ENCODE measurements at regions not wholly inside any gene's neighbourhood (a gene's known extent, or its start where the extent isn't known, plus 50 kb on each side); places are given as distances from the start of the nearest gene placed in this dataset.
"Not testable (repeated sequence)": the region's sequence is repeated elsewhere in the genome, so short reads cannot be mapped to it uniquely, and the experiment has no call there.

DNA sequence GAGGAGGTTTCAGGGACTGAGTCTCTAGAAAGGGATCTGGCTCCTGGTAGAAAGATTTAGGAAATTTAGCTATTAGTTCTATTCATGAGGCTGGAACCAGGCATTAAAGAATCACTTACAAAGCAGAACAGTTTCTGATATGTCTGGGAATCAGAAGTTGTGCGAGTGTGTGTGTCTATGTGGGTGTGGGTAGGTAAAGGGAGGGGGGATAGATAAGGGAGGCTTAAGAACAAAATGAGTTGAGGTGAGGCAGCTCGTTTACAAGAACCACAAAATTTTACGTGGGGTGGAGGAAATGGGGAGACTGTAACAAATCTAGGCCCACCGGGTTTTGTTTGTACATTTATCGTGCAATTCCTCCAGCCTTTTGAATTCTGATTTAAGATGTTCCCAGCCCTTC is 90.7 kb downstream of the SAMD9 start:
- TF ChIP-seq, protein P1, sequence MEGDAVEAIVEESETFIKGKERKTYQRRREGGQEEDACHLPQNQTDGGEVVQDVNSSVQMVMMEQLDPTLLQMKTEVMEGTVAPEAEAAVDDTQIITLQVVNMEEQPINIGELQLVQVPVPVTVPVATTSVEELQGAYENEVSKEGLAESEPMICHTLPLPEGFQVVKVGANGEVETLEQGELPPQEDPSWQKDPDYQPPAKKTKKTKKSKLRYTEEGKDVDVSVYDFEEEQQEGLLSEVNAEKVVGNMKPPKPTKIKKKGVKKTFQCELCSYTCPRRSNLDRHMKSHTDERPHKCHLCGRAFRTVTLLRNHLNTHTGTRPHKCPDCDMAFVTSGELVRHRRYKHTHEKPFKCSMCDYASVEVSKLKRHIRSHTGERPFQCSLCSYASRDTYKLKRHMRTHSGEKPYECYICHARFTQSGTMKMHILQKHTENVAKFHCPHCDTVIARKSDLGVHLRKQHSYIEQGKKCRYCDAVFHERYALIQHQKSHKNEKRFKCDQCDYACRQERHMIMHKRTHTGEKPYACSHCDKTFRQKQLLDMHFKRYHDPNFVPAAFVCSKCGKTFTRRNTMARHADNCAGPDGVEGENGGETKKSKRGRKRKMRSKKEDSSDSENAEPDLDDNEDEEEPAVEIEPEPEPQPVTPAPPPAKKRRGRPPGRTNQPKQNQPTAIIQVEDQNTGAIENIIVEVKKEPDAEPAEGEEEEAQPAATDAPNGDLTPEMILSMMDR (IDR thresholded peaks at IDR 0.05) = no peak
- Histone ChIP-seq H3K27me3 (no peaks in the 10 kb centered on the region), H3K4me1 (no peaks in the 10 kb centered on the region), H3K9me3 (peaks cover 0 to 14% of the 10 kb centered on the region in 2 donors), H3K4me3 (no peak overlapping the region), H3K36me3 (no peaks in the 10 kb centered on the region), H3K27ac (no peak overlapping the region)
- intact Hi-C loops (cut with DNase I) = no loop called here
- DNase-seq (no peak), ATAC-seq (no peak)

- no peaks in the 10 kb centered on the region for H3K36me3 ChIP-seq
- TF ChIP-seq, protein P1 (IDR thresholded peaks at IDR 0.05) = no peak
- H3K27ac ChIP-seq = no peak overlapping the region
- ATAC-seq (no peak), DNase-seq (no peak)
- H3K9me3 ChIP-seq = peaks cover 0 to 8% of the 10 kb centered on the region in 2 donors
- no peaks in the 10 kb centered on the region for H3K4me1 ChIP-seq
- intact Hi-C loops (cut with DNase I) = no loop called here
- no peaks in the 10 kb centered on the region for H3K27me3 ChIP-seq
- H3K4me3 ChIP-seq = no peak overlapping the region
Observed at GRCh38 chr7:93026425-93026824, 91.4 kb downstream of the SAMD9 start.

- TF ChIP-seq, protein P1 (IDR thresholded peaks at IDR 0.05) = no peak
- Histone ChIP-seq H3K4me3 (no peak overlapping the region), H3K4me1 (no peaks in the 10 kb centered on the region), H3K9me3 (no peaks in the 10 kb centered on the region), H3K27ac (no peak overlapping the region), H3K36me3 (no peaks in the 10 kb centered on the region), H3K27me3 (no peaks in the 10 kb centered on the region)
- ATAC-seq = no peak
- DNase-seq = no peak
- intact Hi-C loops (cut with DNase I) = no loop called here
Observed at GRCh38 chr7:93025389-93025788, 92.4 kb downstream of the SAMD9 start.

GRCh38 chr7:93022931-93023478 is 94.8 kb downstream of the SAMD9 start:
- H3K4me1 ChIP-seq; H3K27ac ChIP-seq; H3K36me3 ChIP-seq; H3K9me3 ChIP-seq; ATAC-seq; H3K4me3 ChIP-seq; H3K27me3 ChIP-seq; intact Hi-C loops (cut with DNase I); DNase-seq: not testable (repeated sequence)

DNA sequence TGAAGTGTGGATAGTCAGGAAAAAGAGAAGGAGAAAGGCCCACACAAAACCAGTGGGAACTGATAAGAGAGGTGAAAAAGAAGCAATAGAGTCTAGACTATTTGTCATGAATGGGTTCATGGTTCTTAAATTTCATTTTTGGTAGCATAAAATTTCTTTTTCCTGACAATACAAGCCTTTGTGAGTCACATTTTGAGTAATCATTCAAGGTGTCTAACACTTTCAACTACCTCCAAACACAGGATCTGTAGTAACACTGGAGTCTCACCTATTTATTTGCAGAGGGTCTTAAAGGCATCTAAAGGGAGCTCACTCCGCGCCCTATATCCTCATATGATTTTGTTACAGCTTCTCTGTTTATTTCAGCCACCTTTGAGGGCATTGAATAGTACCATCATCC is 96.0 kb downstream of the SAMD9 start:
- ATAC-seq = no peak
- Histone ChIP-seq H3K36me3 (no peaks in the 10 kb centered on the region), H3K4me1 (no peaks in the 10 kb centered on the region), H3K9me3 (no peaks in the 10 kb centered on the region), H3K27me3 (no peaks in the 10 kb centered on the region), H3K4me3 (no peak overlapping the region), H3K27ac (no peak overlapping the region)
- TF ChIP-seq, protein P1 (IDR thresholded peaks at IDR 0.05) = no peak
- intact Hi-C loops (cut with DNase I) = no loop called here
- DNase-seq = no peak

GRCh38 chr7:93018716-93019115 is 99.1 kb downstream of the SAMD9 start:
- H3K27me3 ChIP-seq = no peaks in the 10 kb centered on the region
- H3K27ac ChIP-seq = no peak overlapping the region
- intact Hi-C loops (cut with DNase I) = no loop called here
- TF ChIP-seq, protein P1 (IDR thresholded peaks at IDR 0.05) = no peak
- H3K36me3 ChIP-seq = no peaks in the 10 kb centered on the region
- DNase-seq = no peak
- no peak for ATAC-seq
- H3K4me3 ChIP-seq = no peak overlapping the region
- H3K9me3 ChIP-seq = no peaks in the 10 kb centered on the region
- peaks cover 0 to 8% of the 10 kb centered on the region in 2 donors for H3K4me1 ChIP-seq
